RWPE1 (cell line): ENCODE measurements at regions not wholly inside any gene's neighbourhood (a gene's known extent, or its start where the extent isn't known, plus 50 kb on each side); places are given as distances from the start of the nearest gene placed in this dataset.
"Not testable (repeated sequence)": the region's sequence is repeated elsewhere in the genome, so short reads cannot be mapped to it uniquely, and the experiment has no call there.

ENCODE experiments used
- CTCF ChIA-PET: fragments of 350-600 bp; sonication (Branson Sonifier 250); formaldehyde crosslinking; extraction: SDS; loops from one replicate; lab custom pipeline; 2021; lab: Yijun Ruan, JAX
- POLR2A ChIA-PET: fragments of 400-600 bp; formaldehyde crosslinking; extraction: SDS; loops from one replicate; lab custom pipeline; 2020; ENCODE audit warnings: antibody characterized with exemption; ENCODE audit not compliant: low non-redundant PET; lab: Yijun Ruan, JAX
- DNase-seq: peaks from one replicate; pipeline ENCODE4 v3.0.0; 2012; ENCODE audit warnings: low spot score
- H3K27ac ChIP-seq: fragments of 450-650 bp; 2 replicates; pipeline ENCODE4 v1.5.1; 2017
- CTCF ChIP-seq: fragments of 450-650 bp; conservative IDR thresholded peaks from 2 replicates; pipeline ENCODE4 v1.5.1; 2017; ENCODE audit warnings: low read depth, mild to moderate bottlenecking

DNA sequence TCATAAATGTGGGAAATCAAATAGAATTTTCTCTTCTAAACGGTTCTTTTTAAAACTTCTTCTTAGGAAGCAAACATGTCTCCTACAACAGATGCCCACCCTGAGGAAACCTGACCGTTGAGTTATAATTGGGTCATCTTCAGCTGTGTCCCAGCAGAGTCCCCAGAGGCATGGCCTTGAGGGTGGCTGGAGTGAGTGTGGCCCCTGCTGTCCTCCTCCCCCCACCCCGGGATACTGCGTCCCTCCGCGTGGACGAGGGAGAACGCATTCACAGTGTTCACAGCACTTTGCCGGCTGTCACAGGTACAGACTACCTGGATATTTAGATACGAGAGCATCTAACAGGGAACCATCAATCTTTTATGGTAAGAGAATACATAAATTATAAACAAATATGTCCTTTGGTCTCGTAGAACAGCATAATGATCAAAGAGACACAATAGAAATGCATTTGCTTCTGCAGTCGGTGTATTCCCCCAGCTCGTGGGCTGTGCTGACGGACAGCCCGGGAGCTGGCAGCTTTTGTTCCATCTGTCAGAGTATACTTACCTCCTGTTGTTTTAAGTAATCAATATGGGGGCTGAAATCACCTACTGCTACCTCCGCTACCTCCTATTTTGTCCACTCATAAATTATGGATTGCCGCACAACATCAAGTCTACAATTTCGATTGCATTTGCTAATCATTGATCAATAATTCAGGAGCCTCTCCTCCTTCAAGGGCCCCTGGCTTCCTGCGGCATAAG lies 214.7 kb downstream of the IRX2 start:
- no peak for DNase-seq
- ChIA-PET CTCF (no interaction called here), POLR2A (no interaction called here)
- TF ChIP-seq CTCF = no peak
- H3K27ac ChIP-seq = no peak overlapping the region

DNA sequence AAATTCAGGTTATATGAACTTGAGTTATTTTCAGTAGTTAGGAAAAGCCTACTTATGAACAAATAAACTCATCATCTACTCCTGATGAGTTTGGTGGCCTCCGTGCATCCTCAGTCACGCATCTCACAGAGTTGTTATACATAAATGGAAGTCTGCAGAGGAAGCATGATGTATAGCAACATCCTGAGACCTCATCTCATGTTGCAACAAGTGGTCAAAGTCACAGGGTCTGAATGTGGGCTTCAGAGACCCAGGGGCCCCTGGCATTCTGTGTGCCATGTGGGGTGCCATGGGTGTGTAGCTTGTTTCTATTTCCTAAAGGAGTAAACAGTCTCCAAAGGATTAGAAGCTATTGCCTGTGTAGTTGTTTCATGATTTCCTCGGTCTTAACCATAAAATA lies 216.5 kb downstream of the IRX2 start:
- POLR2A ChIA-PET = no interaction called here
- no peak overlapping the region for H3K27ac ChIP-seq
- no peak for DNase-seq
- CTCF ChIA-PET = interaction anchor here (0.6 kb wide), 1 partner anchor 772 kb away, joined by 3 read pairs; no protein-coding TSS in a partner anchor
- no peak for TF ChIP-seq CTCF

GRCh38 chr5:2534251-2534650 lies 217.2 kb downstream of the IRX2 start:
- ChIA-PET POLR2A (no interaction called here), CTCF (no interaction called here)
- DNase-seq = no peak
- TF ChIP-seq CTCF = no peak
- H3K27ac ChIP-seq = no peak overlapping the region

- H3K27ac ChIP-seq, POLR2A ChIA-PET, CTCF ChIA-PET, DNase-seq: not testable (repeated sequence)
Measured at GRCh38 chr5:2533848-2534247, 217.6 kb downstream of the IRX2 start.

GRCh38 chr5:2532809-2533208 lies 218.7 kb downstream of the IRX2 start:
- no peak for DNase-seq
- POLR2A ChIA-PET = no interaction called here
- CTCF ChIA-PET = no interaction called here
- no peak for TF ChIP-seq CTCF
- no peak overlapping the region for H3K27ac ChIP-seq

GRCh38 chr5:2531318-2531717 lies 220.2 kb downstream of the IRX2 start:
- TF ChIP-seq CTCF = no peak
- no peak for DNase-seq
- ChIA-PET CTCF (no interaction called here), POLR2A (no interaction called here)
- no peak overlapping the region for H3K27ac ChIP-seq

- no peak for TF ChIP-seq CTCF
- ChIA-PET CTCF (no interaction called here), POLR2A (no interaction called here)
- H3K27ac ChIP-seq = no peak overlapping the region
- no peak for DNase-seq
Measured at GRCh38 chr5:2530609-2531008, 220.9 kb downstream of the IRX2 start.
